Left renal pelvis (tissue), 4 donors: ENCODE measurements at regions not wholly inside any gene's neighbourhood (a gene's known extent, or its start where the extent isn't known, plus 50 kb on each side); places are given as distances from the start of the nearest gene placed in this dataset.
"Not testable (repeated sequence)": the region's sequence is repeated elsewhere in the genome, so short reads cannot be mapped to it uniquely, and the experiment has no call there.

Experiments
- DNase-seq, 4 donors: peaks; one replicate each; pipeline ENCODE4 v3.0.0-alpha.2; 2013; ENCODE audit warnings: low read depth in 4 of 4, low spot score in 3 of 4

GRCh38 chr5:23963449-23963848 is 456.0 kb downstream of the PRDM9 start:
- no peak for DNase-seq

GRCh38 chr5:23977365-23977764 is 470.0 kb downstream of the PRDM9 start:
- DNase-seq, result no peak

GRCh38 chr5:23977997-23978396 is 470.6 kb downstream of the PRDM9 start:
- DNase-seq, result no peak

- DNase-seq, result no peak
Measured at GRCh38 chr5:23991406-23991805, 484.0 kb downstream of the PRDM9 start.

GRCh38 chr5:23994581-23995370 is 487.4 kb downstream of the PRDM9 start:
- no peak for DNase-seq

- DNase-seq, result no peak
Measured at GRCh38 chr5:23996525-23996924, 489.1 kb downstream of the PRDM9 start.

GRCh38 chr5:24005384-24005783 is 498.0 kb downstream of the PRDM9 start:
- no peak for DNase-seq

- not testable (repeated sequence) for DNase-seq
Measured at GRCh38 chr5:24017710-24018109, 510.3 kb downstream of the PRDM9 start.

- no peak for DNase-seq
Measured at GRCh38 chr5:24026288-24026687, 518.9 kb downstream of the PRDM9 start.

- DNase-seq, result no peak
Measured at GRCh38 chr5:24042688-24043087, 535.3 kb downstream of the PRDM9 start.

- no peak for DNase-seq
Measured at GRCh38 chr5:24045046-24045445, 537.6 kb downstream of the PRDM9 start.

GRCh38 chr5:24053737-24054136 is 546.3 kb downstream of the PRDM9 start:
- DNase-seq, result no peak

- DNase-seq, result no peak
Measured at GRCh38 chr5:24059006-24059405, 551.6 kb downstream of the PRDM9 start.

- DNase-seq, result no peak
Measured at GRCh38 chr5:24059716-24060115, 552.3 kb downstream of the PRDM9 start.

GRCh38 chr5:24065779-24066178 is 558.4 kb downstream of the PRDM9 start:
- no peak for DNase-seq

GRCh38 chr5:24067208-24067607 is 559.8 kb downstream of the PRDM9 start:
- DNase-seq, result no peak

- DNase-seq, result no peak
Measured at GRCh38 chr5:24068524-24068923, 561.1 kb downstream of the PRDM9 start.

GRCh38 chr5:24073107-24073506 is 565.7 kb downstream of the PRDM9 start:
- no peak for DNase-seq

GRCh38 chr5:24080046-24080445 is 564.7 kb downstream of the CDH10 start:
- no peak for DNase-seq

GRCh38 chr5:24094081-24094679 is 550.6 kb downstream of the CDH10 start:
- DNase-seq, result no peak

- no peak for DNase-seq
Measured at GRCh38 chr5:24102010-24102409, 542.8 kb downstream of the CDH10 start.

- DNase-seq, result no peak
Measured at GRCh38 chr5:24103451-24104023, 541.2 kb downstream of the CDH10 start.
